Osteocyte (in vitro differentiated cells): ENCODE measurements at regions not wholly inside any gene's neighbourhood (a gene's known extent, or its start where the extent isn't known, plus 50 kb on each side); places are given as distances from the start of the nearest gene placed in this dataset.

Source experiments
- DNase-seq: peaks from one replicate; pipeline ENCODE4 v3.0.0; 2021; ENCODE audit warnings: mixed read lengths; ENCODE audit not compliant: unreplicated experiment; ENCODE audit errors: extremely low spot score
- H3K27ac Mint-ChIP-seq: one replicate; pipeline ENCODE4 v1.8.0; 2021; ENCODE audit warnings: mild to moderate bottlenecking, mixed read lengths; ENCODE audit not compliant: unreplicated experiment
- H3K27me3 Mint-ChIP-seq: one replicate; pipeline ENCODE4 v1.8.0; 2021; ENCODE audit warnings: mixed read lengths; ENCODE audit not compliant: unreplicated experiment
- H3K36me3 Mint-ChIP-seq: one replicate; pipeline ENCODE4 v1.8.0; 2021; ENCODE audit warnings: mixed read lengths; ENCODE audit not compliant: unreplicated experiment
- H3K4me1 Mint-ChIP-seq: one replicate; pipeline ENCODE4 v1.8.0; 2021; ENCODE audit warnings: mixed read lengths; ENCODE audit not compliant: unreplicated experiment
- H3K4me3 Mint-ChIP-seq: one replicate; pipeline ENCODE4 v1.8.0; 2021; ENCODE audit warnings: mild to moderate bottlenecking, moderate library complexity, mixed read lengths; ENCODE audit not compliant: unreplicated experiment
- H3K9me3 Mint-ChIP-seq: one replicate; pipeline ENCODE4 v1.8.0; 2021; ENCODE audit warnings: mixed read lengths; ENCODE audit not compliant: unreplicated experiment
- CTCF ChIP-seq: fragments of 200-600 bp; sonication (generic); IDR thresholded peaks from 2 replicates; pipeline ENCODE4 v1.5.0; 2021; ENCODE audit warnings: antibody characterized with exemption, mild to moderate bottlenecking, moderate library complexity

GRCh38 chr6:94389218-94389617 lies 969.9 kb upstream of the EPHA7 start:
- Mint-ChIP-seq H3K27me3 (peaks cover 4% of the 10 kb centered on the region), H3K9me3 (no peaks in the 10 kb centered on the region), H3K4me1 (no peaks in the 10 kb centered on the region), H3K4me3 (no peak overlapping the region), H3K36me3 (no peaks in the 10 kb centered on the region), H3K27ac (no peak overlapping the region)
- no peak for DNase-seq
- no peak for TF ChIP-seq CTCF

- Mint-ChIP-seq H3K4me1 (peaks cover 44% of the 10 kb centered on the region), H3K9me3 (no peaks in the 10 kb centered on the region), H3K4me3 (no peak overlapping the region), H3K36me3 (no peaks in the 10 kb centered on the region), H3K27me3 (no peaks in the 10 kb centered on the region), H3K27ac (no peak overlapping the region)
- TF ChIP-seq CTCF = no peak
- no peak for DNase-seq
Observed at GRCh38 chr6:94377835-94378234, 958.5 kb upstream of the EPHA7 start.

- H3K4me1 Mint-ChIP-seq = peaks cover 44% of the 10 kb centered on the region
Observed at GRCh38 chr6:94376876-94377275, 957.5 kb upstream of the EPHA7 start.

GRCh38 chr6:94372229-94372628 lies 952.9 kb upstream of the EPHA7 start:
- TF ChIP-seq CTCF = no peak
- peaks cover 34% of the 10 kb centered on the region for H3K4me1 Mint-ChIP-seq
- H3K36me3 Mint-ChIP-seq = no peaks in the 10 kb centered on the region
- DNase-seq = no peak
- no peak overlapping the region for H3K4me3 Mint-ChIP-seq
- no peaks in the 10 kb centered on the region for H3K9me3 Mint-ChIP-seq
- no peak overlapping the region for H3K27ac Mint-ChIP-seq
- H3K27me3 Mint-ChIP-seq = no peaks in the 10 kb centered on the region

More at GRCh38 chr6:94376876-94377275, 957.5 kb upstream of the EPHA7 start:
- no peak for DNase-seq
- H3K27ac Mint-ChIP-seq = no peak overlapping the region
- no peak overlapping the region for H3K4me3 Mint-ChIP-seq
- no peaks in the 10 kb centered on the region for H3K36me3 Mint-ChIP-seq
- TF ChIP-seq CTCF = no peak
- no peaks in the 10 kb centered on the region for H3K27me3 Mint-ChIP-seq
- no peaks in the 10 kb centered on the region for H3K9me3 Mint-ChIP-seq

- H3K27ac Mint-ChIP-seq = no peak overlapping the region
- no peaks in the 10 kb centered on the region for H3K27me3 Mint-ChIP-seq
- no peak overlapping the region for H3K4me3 Mint-ChIP-seq
- no peaks in the 10 kb centered on the region for H3K36me3 Mint-ChIP-seq
- no peak for DNase-seq
- H3K9me3 Mint-ChIP-seq = no peaks in the 10 kb centered on the region
- H3K4me1 Mint-ChIP-seq = no peaks in the 10 kb centered on the region
- no peak for TF ChIP-seq CTCF
Observed at GRCh38 chr6:94367316-94367715, 948.0 kb upstream of the EPHA7 start.
